HG03135 (cell line): ENCODE measurements at regions not wholly inside any gene's neighbourhood (a gene's known extent, or its start where the extent isn't known, plus 50 kb on each side); places are given as distances from the start of the nearest gene placed in this dataset.

ENCODE experiments used
- ATAC-seq: cut with Tn5 transposase; IDR thresholded peaks from one replicate; pipeline ENCODE4 v1.9.1; 2021; ENCODE audit warnings: mild to moderate bottlenecking, moderate library complexity; ENCODE audit not compliant: unreplicated experiment

GRCh38 chr3:70849911-70850699, 537.7 kb upstream of the MDFIC2 start:
- ATAC-seq: no peak

GRCh38 chr3:70840106-70840870, 527.9 kb upstream of the MDFIC2 start:
- ATAC-seq: no peak

- no peak for ATAC-seq
These were observed 521.0 kb upstream of the MDFIC2 start for GRCh38 chr3:70833239-70833960.

GRCh38 chr3:70832834-70833205, 520.4 kb upstream of the MDFIC2 start:
- no peak for ATAC-seq

GRCh38 chr3:70832089-70832833, 519.8 kb upstream of the MDFIC2 start:
- no peak for ATAC-seq

GRCh38 chr3:70829092-70829491, 516.7 kb upstream of the MDFIC2 start:
- no peak for ATAC-seq

- no peak for ATAC-seq
These were observed 512.3 kb upstream of the MDFIC2 start for GRCh38 chr3:70824773-70825172.

- no peak for ATAC-seq
These were observed 511.6 kb upstream of the MDFIC2 start for GRCh38 chr3:70824078-70824477.

GRCh38 chr3:70823622-70824021, 511.2 kb upstream of the MDFIC2 start:
- ATAC-seq: no peak

GRCh38 chr3:70822669-70823068, 510.2 kb upstream of the MDFIC2 start:
- ATAC-seq: no peak

- ATAC-seq: no peak
These were observed 509.2 kb upstream of the MDFIC2 start for GRCh38 chr3:70821602-70822001.

GRCh38 chr3:70820397-70820796, 508.0 kb upstream of the MDFIC2 start:
- ATAC-seq: no peak

- ATAC-seq: no peak
These were observed 505.7 kb upstream of the MDFIC2 start for GRCh38 chr3:70818145-70818544.

- ATAC-seq: no peak
These were observed 503.9 kb upstream of the MDFIC2 start for GRCh38 chr3:70816346-70816745.

- ATAC-seq: no peak
These were observed 503.4 kb upstream of the MDFIC2 start for GRCh38 chr3:70815817-70816216.

GRCh38 chr3:70813311-70813710, 500.9 kb upstream of the MDFIC2 start:
- no peak for ATAC-seq

- ATAC-seq: no peak
These were observed 499.4 kb upstream of the MDFIC2 start for GRCh38 chr3:70811880-70812279.

- ATAC-seq: no peak
These were observed 496.4 kb upstream of the MDFIC2 start for GRCh38 chr3:70808881-70809280.

- no peak for ATAC-seq
These were observed 494.1 kb upstream of the MDFIC2 start for GRCh38 chr3:70806556-70806955.

- no peak for ATAC-seq
These were observed 493.6 kb upstream of the MDFIC2 start for GRCh38 chr3:70806021-70806420.
